Left renal pelvis (tissue), 4 donors: ENCODE measurements at regions not wholly inside any gene's neighbourhood (a gene's known extent, or its start where the extent isn't known, plus 50 kb on each side); places are given as distances from the start of the nearest gene placed in this dataset.
"Not testable (repeated sequence)": the region's sequence is repeated elsewhere in the genome, so short reads cannot be mapped to it uniquely, and the experiment has no call there.

Source experiments
- DNase-seq, 4 donors: peaks; one replicate each; pipeline ENCODE4 v3.0.0-alpha.2; 2013; ENCODE audit warnings: low read depth in 4 of 4, low spot score in 3 of 4

DNA sequence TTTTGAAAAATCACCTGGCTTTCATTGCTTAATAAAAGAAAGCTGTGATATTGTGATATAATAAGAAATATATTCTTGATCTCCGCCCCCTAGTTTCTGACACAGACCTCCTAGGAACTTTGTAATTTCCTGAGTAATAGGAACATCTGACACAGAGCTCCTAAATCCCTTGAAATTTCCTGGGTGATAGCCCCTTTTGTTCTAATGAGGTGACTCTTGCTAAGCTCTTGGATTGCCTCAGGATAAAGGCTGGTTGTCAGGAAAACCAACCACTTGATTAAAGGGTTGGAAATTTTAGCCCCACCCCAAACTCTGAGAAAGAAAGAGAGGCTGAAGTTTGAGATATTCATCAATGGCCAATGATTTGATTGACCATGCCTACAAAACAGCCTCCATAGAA is 326.4 kb upstream of the KIF2B start:
- DNase-seq: no peak

- DNase-seq: no peak
Measured at GRCh38 chr17:53492532-53492931, 330.2 kb upstream of the KIF2B start.

DNA sequence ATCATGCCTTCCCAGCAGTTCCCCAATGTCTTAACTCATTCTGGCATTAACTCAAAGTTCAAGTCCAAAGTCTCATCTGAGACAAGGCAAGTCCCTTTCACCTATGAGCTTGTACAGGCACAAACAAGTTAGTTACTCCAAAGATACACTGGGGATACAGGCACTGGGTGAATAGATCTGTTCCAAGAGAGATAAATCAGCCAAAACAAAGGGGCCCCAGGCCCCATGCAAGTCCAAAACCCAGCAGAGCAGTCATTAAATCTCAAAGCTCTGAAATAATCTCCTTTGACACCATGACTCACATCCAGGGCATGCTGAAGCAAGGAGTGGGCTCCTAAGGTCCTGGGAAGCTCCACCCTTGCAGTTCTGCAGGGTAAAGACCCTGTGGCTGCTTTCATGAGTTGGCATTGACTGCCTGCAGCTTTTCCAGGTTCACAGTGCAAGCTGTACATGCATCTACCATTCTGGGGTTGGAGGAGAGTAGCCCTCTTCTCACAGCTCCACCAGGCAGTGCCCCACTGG is 332.2 kb upstream of the KIF2B start:
- DNase-seq: no peak

DNA sequence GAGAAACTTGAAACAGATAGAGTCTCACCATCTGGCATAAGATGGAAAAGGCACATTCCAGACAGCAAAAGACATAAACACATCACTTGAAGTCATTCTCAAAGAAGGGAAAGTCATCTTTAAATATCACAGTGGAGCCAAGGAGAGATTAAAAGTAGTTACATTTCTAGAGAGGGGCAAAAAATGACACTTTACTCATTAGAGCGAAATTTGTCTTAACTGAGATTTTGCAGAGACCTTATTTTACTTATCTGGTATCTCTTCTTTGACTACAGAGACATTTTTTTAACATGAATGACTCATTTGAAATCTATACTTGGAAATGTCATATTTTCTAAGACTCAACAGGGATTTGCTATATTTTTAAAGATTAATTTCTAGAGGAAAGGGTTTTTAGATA is 339.0 kb upstream of the KIF2B start:
- DNase-seq: no peak

DNA sequence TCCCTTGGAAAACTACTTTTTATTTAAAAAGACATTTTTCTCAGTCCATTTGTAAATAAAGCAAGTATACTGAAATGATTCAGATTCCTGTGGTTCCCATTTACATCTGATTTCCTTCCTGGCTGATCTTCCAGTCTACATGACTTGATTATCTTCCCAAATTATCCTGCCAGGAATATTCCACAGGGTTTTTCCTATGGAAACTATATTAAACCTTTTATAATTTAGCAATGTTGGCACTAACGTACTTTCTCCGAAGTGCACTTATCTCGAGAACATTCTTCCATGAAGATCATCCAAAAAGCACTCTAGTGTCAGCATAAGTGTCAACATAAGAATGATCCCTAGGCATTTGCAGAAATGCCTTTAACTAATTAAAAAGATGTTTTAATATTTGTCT is 347.7 kb upstream of the KIF2B start:
- DNase-seq: no peak

DNA sequence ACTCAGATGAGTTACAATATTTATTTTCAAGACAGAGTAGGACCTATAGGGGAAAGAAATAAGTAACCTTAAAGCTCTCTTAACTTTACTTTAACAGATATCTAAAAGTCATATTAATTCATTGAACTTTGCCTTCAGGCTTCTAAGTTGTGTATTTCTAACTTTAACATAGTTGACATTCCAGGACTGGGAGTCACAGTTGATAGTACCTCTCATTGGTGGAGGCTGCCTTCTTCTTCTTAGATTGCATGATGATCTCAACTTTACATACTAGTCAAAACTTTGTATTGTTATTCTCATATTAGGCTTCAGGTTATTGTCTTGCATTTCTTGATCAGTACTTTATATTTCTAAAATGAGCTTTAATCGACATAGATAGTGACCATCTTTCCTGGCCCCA is 350.1 kb upstream of the KIF2B start:
- DNase-seq: no peak

- DNase-seq: no peak
Measured at GRCh38 chr17:53471514-53471913, 351.2 kb upstream of the KIF2B start.

DNA sequence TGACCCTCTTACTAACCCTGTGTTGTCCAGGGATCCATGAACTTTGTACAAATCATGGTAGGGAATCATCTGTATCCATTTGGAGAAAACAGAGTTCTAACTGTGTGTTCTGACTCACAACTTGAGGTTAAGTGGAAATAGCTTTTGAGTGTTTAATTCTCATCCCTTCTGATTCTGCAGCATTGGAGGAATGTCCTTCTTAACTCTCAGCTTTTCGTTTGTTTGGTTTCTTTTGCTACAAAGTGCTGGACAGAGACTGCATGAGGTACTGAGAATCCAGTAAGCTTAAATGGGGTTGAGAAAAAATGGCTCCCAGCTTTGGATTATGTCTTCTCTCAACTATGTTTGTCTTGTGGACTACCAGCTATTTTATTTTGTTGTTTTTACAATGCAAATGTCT is 352.1 kb upstream of the KIF2B start:
- no peak for DNase-seq

DNA sequence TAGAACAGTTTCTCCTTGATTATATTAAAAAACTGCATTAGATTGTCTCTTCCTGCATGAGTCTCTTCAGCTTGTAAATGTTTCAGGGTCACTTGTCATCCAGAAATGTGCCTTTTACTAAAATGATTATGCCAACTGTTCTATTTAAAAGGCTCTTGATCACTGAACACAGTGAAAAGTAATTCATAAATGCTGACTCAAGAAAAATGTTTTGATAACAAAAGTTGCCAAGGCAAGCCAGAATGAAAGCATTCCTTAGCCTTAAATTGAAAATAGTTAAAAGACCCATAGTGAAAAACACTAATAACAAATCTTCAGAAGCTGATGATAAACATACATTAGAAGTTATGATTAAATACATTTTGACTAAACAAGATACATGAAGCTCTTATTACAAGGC is 356.0 kb upstream of the KIF2B start:
- no peak for DNase-seq

DNA sequence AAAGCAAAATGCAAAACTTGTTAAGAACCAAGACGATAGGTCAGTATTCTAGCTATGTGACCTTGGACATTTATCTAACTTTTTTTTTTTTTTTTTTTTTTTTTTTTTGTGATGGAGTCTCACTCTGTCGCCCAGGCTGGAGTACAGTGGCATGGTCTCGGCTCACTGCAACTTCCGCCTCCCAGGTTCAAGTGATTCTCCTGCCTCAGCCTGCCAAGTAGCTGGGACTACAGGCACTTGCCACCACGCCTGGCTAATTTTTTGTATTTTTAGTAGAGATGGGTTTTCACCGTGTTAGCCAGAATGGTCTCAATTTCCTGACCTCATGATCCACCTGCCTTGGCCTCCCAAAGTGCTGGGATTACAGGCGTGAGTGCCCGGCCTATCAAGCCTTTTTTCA is 358.3 kb upstream of the KIF2B start:
- not testable (repeated sequence) for DNase-seq

DNA sequence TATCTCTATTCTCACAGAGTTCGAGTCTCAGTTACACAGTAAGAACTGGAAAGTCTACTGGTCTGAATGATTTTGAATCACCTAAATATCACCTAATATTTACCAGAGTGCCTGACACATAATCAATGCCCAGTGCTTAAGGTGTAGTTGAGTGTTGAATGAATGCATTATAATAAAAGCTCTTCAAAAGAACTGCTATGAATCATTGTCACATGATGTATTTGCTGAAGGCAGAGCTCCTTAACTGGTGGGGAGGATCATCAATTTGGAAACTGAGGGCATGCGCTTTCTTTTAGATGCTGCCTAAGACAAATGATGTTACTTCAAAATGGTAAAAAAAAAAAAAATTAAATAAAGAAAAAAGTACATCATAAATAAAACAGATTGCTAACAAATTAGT is 359.4 kb upstream of the KIF2B start:
- no peak for DNase-seq

DNA sequence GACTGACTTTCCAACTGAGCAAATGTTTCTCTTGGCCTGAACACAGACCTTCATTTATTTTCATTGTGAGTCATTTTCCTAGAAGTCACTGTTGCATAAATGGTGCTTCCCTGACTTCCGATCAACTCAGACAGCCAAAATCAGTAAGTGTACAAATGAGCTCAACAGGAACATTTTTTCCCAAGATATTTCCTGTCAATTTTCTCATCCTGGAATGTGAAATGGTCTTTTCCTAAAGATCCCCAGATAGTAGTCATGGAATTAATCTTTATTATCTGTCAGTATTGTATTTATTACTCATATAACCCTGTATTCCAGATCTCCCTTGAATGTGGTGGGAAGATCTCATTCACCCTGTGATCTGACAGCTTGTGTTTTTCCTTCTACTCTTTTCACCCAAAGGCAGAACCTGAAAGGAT is 360.3 kb upstream of the KIF2B start:
- DNase-seq: peak in 1 of 4 donors; percentile 12

DNA sequence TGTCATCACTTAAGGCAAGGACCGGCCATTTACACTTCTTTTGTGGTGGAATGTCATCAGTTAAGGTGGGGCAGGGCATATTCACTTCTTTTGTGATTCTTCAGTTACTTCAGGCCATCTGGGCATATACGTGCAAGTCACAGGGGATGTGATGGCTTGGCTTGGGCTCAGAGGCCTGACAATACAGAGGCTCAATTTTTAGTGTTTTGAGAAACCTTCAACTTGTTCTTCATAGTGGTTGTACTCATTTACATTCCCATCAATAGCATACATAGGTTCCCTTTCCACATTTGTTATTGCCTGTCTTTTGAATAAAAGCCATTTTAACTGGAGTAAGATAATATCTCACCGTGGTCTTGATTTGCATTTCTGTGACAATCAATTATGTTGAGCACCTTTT is 366.8 kb upstream of the KIF2B start:
- DNase-seq: not testable (repeated sequence)

DNA sequence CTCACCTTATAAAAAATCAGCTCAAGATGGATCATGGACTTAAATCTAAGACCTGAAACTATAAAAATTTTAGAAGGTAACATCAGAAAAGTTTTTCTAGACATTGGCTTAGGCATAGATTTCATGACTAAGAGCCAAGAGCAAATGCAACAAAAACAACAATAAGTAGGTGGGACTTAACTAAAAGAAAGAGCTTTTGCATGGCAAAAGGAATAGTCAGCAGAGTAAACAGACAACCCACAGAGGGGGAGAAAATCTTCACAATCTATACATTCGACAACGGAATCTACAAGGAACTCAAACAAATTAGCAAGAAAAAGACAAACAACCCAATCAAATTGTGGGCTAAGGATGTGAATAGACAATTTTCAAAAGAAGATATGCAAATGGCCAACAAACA is 368.4 kb upstream of the KIF2B start:
- no peak for DNase-seq

GRCh38 chr17:53449324-53449723 is 373.4 kb upstream of the KIF2B start:
- no peak for DNase-seq

- DNase-seq: no peak
Measured at GRCh38 chr17:53428913-53429312, 393.8 kb upstream of the KIF2B start.

DNA sequence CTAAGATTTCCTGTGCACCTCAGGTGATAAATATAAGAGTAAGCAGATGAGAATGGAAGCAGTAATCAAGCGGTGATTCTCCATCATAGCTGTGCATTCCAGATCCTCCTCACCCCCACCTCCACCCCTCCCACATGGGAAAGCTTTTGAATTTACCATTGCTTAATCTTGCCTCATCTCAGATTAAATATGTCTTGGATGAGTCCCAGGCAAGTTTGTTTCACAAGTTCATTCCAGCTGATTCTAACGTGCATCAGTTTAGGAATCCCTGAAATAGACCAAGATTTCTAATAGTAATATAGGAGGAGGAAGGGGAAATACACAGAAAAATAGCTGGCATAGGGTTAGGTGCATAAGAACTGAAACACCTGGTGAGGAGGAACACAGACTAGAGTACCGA is 396.2 kb upstream of the KIF2B start:
- no peak for DNase-seq

GRCh38 chr17:53420035-53420641 is 402.6 kb upstream of the KIF2B start:
- no peak for DNase-seq

- no peak for DNase-seq
Measured at GRCh38 chr17:53409588-53409987, 413.1 kb upstream of the KIF2B start.

GRCh38 chr17:53406907-53407306 is 415.8 kb upstream of the KIF2B start:
- DNase-seq: no peak

DNA sequence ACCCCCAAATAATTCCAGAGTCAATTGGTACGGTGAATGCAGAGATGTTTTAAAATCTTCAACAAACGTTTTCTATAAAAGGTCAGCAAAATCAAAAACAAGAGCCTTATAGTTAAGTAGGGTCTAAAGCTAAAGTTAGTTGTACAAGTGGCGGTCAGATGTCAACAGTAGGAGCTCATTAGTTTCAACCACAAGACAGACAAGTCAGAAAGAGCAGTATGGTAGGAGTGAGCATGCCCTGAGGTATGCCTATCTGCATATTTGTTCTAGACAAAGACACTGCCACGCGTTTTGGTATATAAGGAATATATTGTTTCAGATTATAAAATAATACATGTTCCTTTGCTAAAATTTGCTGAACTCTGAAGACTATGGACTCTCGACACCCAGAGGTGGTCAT is 431.5 kb upstream of the KIF2B start:
- DNase-seq: no peak

GRCh38 chr17:53390575-53390974 is 432.2 kb upstream of the KIF2B start:
- DNase-seq: no peak

GRCh38 chr17:53387745-53388144 is 435.0 kb upstream of the KIF2B start:
- DNase-seq: no peak
